ENCODE measurements at regions not wholly inside any gene's neighbourhood (a gene's known extent, or its start where the extent isn't known, plus 50 kb on each side); places are given as distances from the start of the nearest gene placed in this dataset.

DNA sequence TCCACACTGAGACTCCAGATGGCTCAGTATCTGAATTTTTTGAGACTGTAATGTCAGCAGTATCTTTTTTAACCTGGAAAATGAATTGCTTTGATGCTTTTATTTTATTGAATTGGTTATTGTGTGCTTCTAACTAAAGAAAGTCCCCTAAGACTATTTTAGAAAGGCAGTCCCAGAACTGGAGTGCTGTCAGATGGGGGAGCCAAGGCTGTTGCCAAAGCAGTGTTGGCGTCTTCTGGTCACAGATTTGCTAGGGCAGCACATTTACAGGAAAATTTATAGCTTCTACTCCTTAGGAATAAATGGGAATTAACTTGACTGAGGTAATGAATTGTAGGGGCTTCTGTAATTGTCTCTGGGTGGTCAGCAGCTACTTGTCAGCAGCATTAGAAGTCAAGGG lies 157.1 kb upstream of the ARHGAP5 start:
- H3K4me1 ChIP-seq (ENCODE audit: control insufficient read depth, insufficient read depth, low read length) = no peaks in the 10 kb centered on the region; the same call in 1 of the 2 replicates
- H4K20me1 ChIP-seq (ENCODE audit: insufficient read depth, low read length) = no peaks in the 10 kb centered on the region
- dilution Hi-C loops (cut with HindIII; ENCODE audit: low sequenced_read_pairs, unreplicated experiment) = no loop called here
- CTCF ChIA-PET = no interaction called here
- H3K9me1 ChIP-seq (ENCODE audit: insufficient read depth, low read length) = no peaks in the 10 kb centered on the region
- no peak overlapping the region for H2AK9ac ChIP-seq (replicated peaks; ENCODE audit: low read depth, low read length, poor library complexity)
- ATAC-seq (ENCODE audit: low read depth) = no peak
- no peaks in the 10 kb centered on the region; the same call in 1 of the 2 replicates for H3K27me3 ChIP-seq (ENCODE audit: control insufficient read depth, insufficient read depth, low read length)
- no peaks in the 10 kb centered on the region for H3K79me1 ChIP-seq (ENCODE audit: low read depth in 1 of 2, low read length in 2 of 2)
- no peak overlapping the region for H3K23ac ChIP-seq (ENCODE audit: low read depth, low read length)
- WGBS, 2 experiments (ENCODE audit: extremely low coverage in 2 of 2, insufficient read length in 1 of 2) = no CpG with 5 or more reads among the region's 1 CpG
- no peak overlapping the region for H2BK120ac ChIP-seq (ENCODE audit: low read depth, low read length)
- no peak overlapping the region for H2AFZ ChIP-seq (replicated peaks; ENCODE audit: low read length, poor library complexity)
- H3K4me3 ChIP-seq (ENCODE audit: insufficient read depth, low read depth, low read length) = no peak overlapping the region
- no peak overlapping the region for H3K9ac ChIP-seq (ENCODE audit: low read depth, low read length)
- no peak overlapping the region for H2BK20ac ChIP-seq (ENCODE audit: low read depth, low read length)
- H4K5ac ChIP-seq (ENCODE audit: low read depth, low read length) = no peak overlapping the region
- H2BK15ac ChIP-seq (ENCODE audit: low read depth, low read length) = no peak overlapping the region
- no peak for DNase-seq
- no peak overlapping the region for H3K4ac ChIP-seq (ENCODE audit: low read depth, low read length)
- no peak overlapping the region for H4K91ac ChIP-seq (ENCODE audit: insufficient read depth, low read depth, low read length)
- H3K4me2 ChIP-seq (ENCODE audit: low read depth, low read length) = no peak overlapping the region
- no peak overlapping the region for H3K14ac ChIP-seq (replicated peaks; ENCODE audit: low read depth, low read length)
- H2BK5ac ChIP-seq (ENCODE audit: low read depth, low read length, poor library complexity, severe bottlenecking) = no peak overlapping the region
- H3K56ac ChIP-seq (ENCODE audit: extremely low read depth, insufficient read depth, low read length) = no peak overlapping the region
- no peak overlapping the region for H4K8ac ChIP-seq (ENCODE audit: low read depth in 2 of 2, low read length in 2 of 2)
- TF ChIP-seq BHLHE40 (IDR thresholded peaks at IDR 0.05; ENCODE audit: low read depth, low read length) (no peak), MXI1 (IDR thresholded peaks at IDR 0.05; ENCODE audit: borderline replicate concordance, low read depth, low read length) (no peak), SMC3 (IDR thresholded peaks at IDR 0.05; ENCODE audit: low read depth, low read length) (no peak)
- no peaks in the 10 kb centered on the region for H3K9me3 ChIP-seq (ENCODE audit: control insufficient read depth, insufficient read depth, low read length)
- no TSS peak for BruUV-seq (replicated peaks)
- H3K27ac ChIP-seq (ENCODE audit: insufficient read depth, low read length) = no peak overlapping the region
- H2AK5ac ChIP-seq (ENCODE audit: low read depth, low read length) = no peak overlapping the region
- in situ Hi-C loops (cut with MboI; ENCODE audit: low sequenced_read_pairs) = no loop called here
- intact Hi-C loops (cut with micrococcal nuclease) = loop anchor here (2.0 to 10.0 kb wide), 2 partner anchors 23 to 555 kb away; no protein-coding TSS in a partner anchor
- no peak overlapping the region for H3K18ac ChIP-seq (ENCODE audit: low read depth, low read length)
- POLR2A ChIA-PET (ENCODE audit: unreplicated experiment) = no interaction called here
- H3K36me3 ChIP-seq (ENCODE audit: control insufficient read depth, insufficient read depth, low read length) = no peaks in the 10 kb centered on the region
